Esophagus muscularis mucosa (tissue), 3 donors: ENCODE measurements at regions not wholly inside any gene's neighbourhood (a gene's known extent, or its start where the extent isn't known, plus 50 kb on each side); places are given as distances from the start of the nearest gene placed in this dataset.

Experiments
- POLR2A ChIP-seq: fragments of 450-650 bp; IDR thresholded peaks from one replicate; pipeline ENCODE4 v1.6.1; 2017; ENCODE audit warnings: antibody characterized with exemption, moderate library complexity, mild to moderate bottlenecking, low read depth
- POLR2AphosphoS5 ChIP-seq, 2 donors: sonication (generic); formaldehyde crosslinking; IDR thresholded peaks; one replicate each; pipeline ENCODE4 v1.6.1; 2017; ENCODE audit warnings: antibody characterized with exemption in 2 of 2
- TF ChIP-seq, protein P1 (sequence below), 3 experiments: fragments of 200-600 bp in 2 of 3; fragments of 450-650 bp in 1 of 3; sonication (generic) in 2 of 3; IDR thresholded peaks; one replicate each; pipeline ENCODE4 v1.5.1; 2017 to 2019; ENCODE audit warnings: antibody characterized with exemption in 3 of 3, mild to moderate bottlenecking in 2 of 3, moderate library complexity in 1 of 3

DNA sequence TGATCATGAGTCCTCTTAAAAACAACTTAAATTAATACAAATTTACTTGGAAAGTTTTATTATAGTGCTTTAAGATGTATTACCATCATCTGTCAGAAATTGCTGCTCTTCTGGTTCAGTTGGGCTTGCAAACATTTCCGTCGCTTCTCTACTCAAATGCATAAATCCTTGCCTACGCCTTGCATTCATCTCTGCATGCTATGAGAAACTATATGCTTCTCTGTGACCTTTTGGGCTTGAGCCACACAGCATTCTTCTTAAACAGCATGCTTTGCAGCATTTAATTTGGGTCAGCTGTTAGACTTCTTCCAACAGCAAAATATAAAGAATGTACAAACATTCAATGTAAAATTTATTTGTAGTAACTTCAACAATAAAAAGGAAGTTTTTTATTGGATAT, 305.7 kb upstream of the FLRT2 start:
- no peak for TF ChIP-seq POLR2A
- no peak for TF ChIP-seq POLR2AphosphoS5 (IDR thresholded peaks at IDR 0.05)
- TF ChIP-seq, protein P1, sequence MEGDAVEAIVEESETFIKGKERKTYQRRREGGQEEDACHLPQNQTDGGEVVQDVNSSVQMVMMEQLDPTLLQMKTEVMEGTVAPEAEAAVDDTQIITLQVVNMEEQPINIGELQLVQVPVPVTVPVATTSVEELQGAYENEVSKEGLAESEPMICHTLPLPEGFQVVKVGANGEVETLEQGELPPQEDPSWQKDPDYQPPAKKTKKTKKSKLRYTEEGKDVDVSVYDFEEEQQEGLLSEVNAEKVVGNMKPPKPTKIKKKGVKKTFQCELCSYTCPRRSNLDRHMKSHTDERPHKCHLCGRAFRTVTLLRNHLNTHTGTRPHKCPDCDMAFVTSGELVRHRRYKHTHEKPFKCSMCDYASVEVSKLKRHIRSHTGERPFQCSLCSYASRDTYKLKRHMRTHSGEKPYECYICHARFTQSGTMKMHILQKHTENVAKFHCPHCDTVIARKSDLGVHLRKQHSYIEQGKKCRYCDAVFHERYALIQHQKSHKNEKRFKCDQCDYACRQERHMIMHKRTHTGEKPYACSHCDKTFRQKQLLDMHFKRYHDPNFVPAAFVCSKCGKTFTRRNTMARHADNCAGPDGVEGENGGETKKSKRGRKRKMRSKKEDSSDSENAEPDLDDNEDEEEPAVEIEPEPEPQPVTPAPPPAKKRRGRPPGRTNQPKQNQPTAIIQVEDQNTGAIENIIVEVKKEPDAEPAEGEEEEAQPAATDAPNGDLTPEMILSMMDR (IDR thresholded peaks at IDR 0.05): no peak
